Hepatocyte (in vitro differentiated cells): ENCODE measurements at regions not wholly inside any gene's neighbourhood (a gene's known extent, or its start where the extent isn't known, plus 50 kb on each side); places are given as distances from the start of the nearest gene placed in this dataset.

Experiments
- DNase-seq: peaks from one replicate; pipeline ENCODE4 v3.0.0-alpha.2; 2016; ENCODE audit warnings: low spot score
- H2AFZ ChIP-seq: fragments of 200-600 bp; sonication (generic); 2 replicates; pipeline ENCODE4 v1.6.0; 2016; ENCODE audit warnings: antibody characterized with exemption, mild to moderate bottlenecking
- H3K27ac ChIP-seq: fragments of 200-600 bp; sonication (generic); 2 replicates; pipeline ENCODE4 v1.5.1; 2016; ENCODE audit warnings: mild to moderate bottlenecking
- H3K27me3 ChIP-seq: fragments of 200-600 bp; sonication (generic); 2 replicates; pipeline ENCODE4 v1.6.1; 2016
- H3K36me3 ChIP-seq: fragments of 200-600 bp; sonication (generic); replicated peaks from 2 replicates; pipeline ENCODE4 v1.5.1; 2016; ENCODE audit warnings: low read depth; ENCODE audit not compliant: insufficient read depth
- H3K4me1 ChIP-seq: fragments of 200-600 bp; sonication (generic); 2 replicates; pipeline ENCODE4 v1.5.1; 2016; ENCODE audit warnings: mild to moderate bottlenecking, moderate library complexity; ENCODE audit not compliant: insufficient read depth
- H3K4me2 ChIP-seq: fragments of 200-600 bp; sonication (generic); 2 replicates; pipeline ENCODE4 v1.6.0; 2016
- H3K4me3 ChIP-seq: fragments of 200-600 bp; sonication (generic); 2 replicates; pipeline ENCODE4 v1.5.1; 2016; ENCODE audit warnings: mild to moderate bottlenecking
- H3K79me2 ChIP-seq: fragments of 200-600 bp; sonication (generic); 2 replicates; pipeline ENCODE4 v1.6.0; 2017; ENCODE audit warnings: mild to moderate bottlenecking
- H3K9me2 ChIP-seq: fragments of 200-600 bp; sonication (generic); replicated peaks from 2 replicates; pipeline ENCODE4 v1.6.0; 2017; ENCODE audit warnings: mild to moderate bottlenecking; ENCODE audit not compliant: insufficient read depth
- H3K9me3 ChIP-seq: fragments of 200-600 bp; sonication (generic); 2 replicates; pipeline ENCODE4 v1.5.1; 2016; ENCODE audit warnings: low read depth, mild to moderate bottlenecking
- H4K20me1 ChIP-seq: fragments of 200-600 bp; sonication (generic); 2 replicates; pipeline ENCODE4 v1.6.0; 2016; ENCODE audit warnings: mild to moderate bottlenecking; ENCODE audit not compliant: insufficient read depth, poor library complexity, severe bottlenecking
- EZH2 ChIP-seq: fragments of 200-600 bp; sonication (generic); IDR thresholded peaks from 2 replicates; pipeline ENCODE4 v1.6.1; 2016; ENCODE audit warnings: antibody characterized with exemption, mild to moderate bottlenecking, borderline replicate concordance
- EZH2phosphoT487 ChIP-seq: fragments of 200-600 bp; sonication (generic); IDR thresholded peaks from one replicate; pipeline ENCODE4 v1.6.1; 2018; ENCODE audit warnings: antibody characterized with exemption, mild to moderate bottlenecking, low read depth, moderate library complexity; ENCODE audit not compliant: unreplicated experiment, severe bottlenecking
- WGBS: methylation state at CpG from one replicate; pipeline ENCODE4 v1.1.6; 2016; ENCODE audit warnings: low lambda C conversion rate; ENCODE audit errors: missing lambda C conversion rate; 5-methylcytosine and 5-hydroxymethylcytosine counted together
- TF ChIP-seq, protein P1 (sequence below): fragments of 200-600 bp; sonication (generic); IDR thresholded peaks from 2 replicates; pipeline ENCODE4 v1.5.1; 2016; ENCODE audit warnings: antibody characterized with exemption, mild to moderate bottlenecking; ENCODE audit not compliant: poor library complexity

DNA sequence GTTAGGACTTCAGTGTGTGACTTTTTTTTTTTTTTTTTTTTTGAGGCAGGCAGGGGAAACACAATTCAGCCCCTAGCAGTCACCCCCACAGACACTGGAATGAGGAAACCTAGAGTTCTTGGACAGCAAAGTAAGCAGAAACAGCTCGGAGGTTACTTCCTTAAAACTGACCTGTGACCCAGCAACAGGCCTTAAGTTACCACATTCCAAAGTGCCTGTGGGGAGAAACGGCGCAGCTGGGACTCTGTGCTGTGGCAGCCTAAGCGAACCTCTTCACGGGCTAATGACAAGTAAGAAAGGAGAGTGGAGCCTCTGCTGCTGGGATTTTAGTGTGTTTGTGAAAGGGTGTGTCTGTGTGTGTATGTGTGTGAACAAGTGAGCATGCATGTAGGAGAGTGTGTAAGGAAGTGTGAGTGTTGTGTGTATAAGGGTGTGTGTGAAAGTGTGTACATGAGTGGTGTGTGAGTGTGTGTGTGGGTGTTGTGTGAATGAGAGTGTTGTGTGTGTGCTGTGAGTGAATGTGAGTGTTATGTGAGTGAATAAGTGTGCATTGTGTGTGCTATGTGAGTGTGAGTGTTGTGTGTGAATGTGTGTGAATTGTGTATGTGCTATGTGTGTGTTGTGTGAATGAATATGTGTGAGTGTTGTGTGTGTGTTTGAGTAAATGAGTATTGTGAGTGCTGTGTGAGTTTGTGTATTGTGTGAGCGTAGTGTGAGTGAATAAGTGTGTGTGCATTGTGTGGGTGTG, 180.8 kb downstream of the BRINP2 start:
- no peaks in the 10 kb centered on the region for H3K36me3 ChIP-seq
- no peaks in the 10 kb centered on the region for H3K9me3 ChIP-seq
- no peaks in the 10 kb centered on the region for H3K79me2 ChIP-seq
- no peaks in the 10 kb centered on the region for H4K20me1 ChIP-seq
- no peak overlapping the region for H2AFZ ChIP-seq
- no peak overlapping the region for H3K4me3 ChIP-seq
- peak overlapping the region; percentile 55 for H3K27ac ChIP-seq
- peak overlapping the region; percentile 5 for H3K4me2 ChIP-seq
- no peaks in the 10 kb centered on the region for H3K27me3 ChIP-seq
- no peaks in the 10 kb centered on the region for H3K9me2 ChIP-seq
- peak; percentile 24 for DNase-seq
- WGBS = 37% methylated on average over 6 of the region's 6 CpGs
- TF ChIP-seq EZH2phosphoT487 = no peak
- TF ChIP-seq, protein P1, sequence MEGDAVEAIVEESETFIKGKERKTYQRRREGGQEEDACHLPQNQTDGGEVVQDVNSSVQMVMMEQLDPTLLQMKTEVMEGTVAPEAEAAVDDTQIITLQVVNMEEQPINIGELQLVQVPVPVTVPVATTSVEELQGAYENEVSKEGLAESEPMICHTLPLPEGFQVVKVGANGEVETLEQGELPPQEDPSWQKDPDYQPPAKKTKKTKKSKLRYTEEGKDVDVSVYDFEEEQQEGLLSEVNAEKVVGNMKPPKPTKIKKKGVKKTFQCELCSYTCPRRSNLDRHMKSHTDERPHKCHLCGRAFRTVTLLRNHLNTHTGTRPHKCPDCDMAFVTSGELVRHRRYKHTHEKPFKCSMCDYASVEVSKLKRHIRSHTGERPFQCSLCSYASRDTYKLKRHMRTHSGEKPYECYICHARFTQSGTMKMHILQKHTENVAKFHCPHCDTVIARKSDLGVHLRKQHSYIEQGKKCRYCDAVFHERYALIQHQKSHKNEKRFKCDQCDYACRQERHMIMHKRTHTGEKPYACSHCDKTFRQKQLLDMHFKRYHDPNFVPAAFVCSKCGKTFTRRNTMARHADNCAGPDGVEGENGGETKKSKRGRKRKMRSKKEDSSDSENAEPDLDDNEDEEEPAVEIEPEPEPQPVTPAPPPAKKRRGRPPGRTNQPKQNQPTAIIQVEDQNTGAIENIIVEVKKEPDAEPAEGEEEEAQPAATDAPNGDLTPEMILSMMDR = no peak
- TF ChIP-seq EZH2 = no peak
- peaks cover 30% of the 10 kb centered on the region for H3K4me1 ChIP-seq

DNA sequence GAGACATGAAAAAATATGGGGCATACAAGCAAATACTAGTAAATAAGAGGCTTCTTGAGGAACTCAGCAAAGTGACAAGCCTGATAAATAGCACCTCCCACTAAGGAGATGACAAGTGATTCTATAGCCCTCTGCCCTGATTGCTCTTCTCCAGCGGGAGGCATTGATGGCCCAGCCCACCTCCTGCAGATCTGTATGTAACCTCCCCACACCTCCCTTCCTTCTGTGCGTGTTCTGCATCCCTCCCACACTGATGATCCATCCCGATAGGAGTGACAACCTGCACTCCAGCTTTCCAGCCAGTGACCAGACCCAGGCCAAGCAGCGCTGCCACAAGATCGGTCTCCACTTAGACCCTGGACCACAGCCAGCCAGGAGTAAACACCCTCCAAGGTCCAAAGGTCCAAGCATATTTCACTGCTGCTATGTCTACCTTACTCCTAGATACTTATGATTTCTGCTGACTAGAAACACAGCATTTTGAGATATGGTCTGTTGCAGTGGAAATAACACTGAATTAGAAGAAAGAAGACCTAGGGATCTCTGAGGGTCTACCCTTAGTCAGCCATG, 176.1 kb downstream of the BRINP2 start:
- 81% methylated on average over 5 of the region's 5 CpGs for WGBS
- Histone ChIP-seq H3K9me3 (no peaks in the 10 kb centered on the region), H3K4me2 (no peak overlapping the region), H3K4me3 (no peak overlapping the region), H3K27me3 (no peaks in the 10 kb centered on the region), H3K36me3 (no peaks in the 10 kb centered on the region), H3K79me2 (no peaks in the 10 kb centered on the region), H3K27ac (peak overlapping the region; percentile 39), H3K9me2 (no peaks in the 10 kb centered on the region), H2AFZ (no peak overlapping the region), H4K20me1 (no peaks in the 10 kb centered on the region), H3K4me1 (peaks cover 41% of the 10 kb centered on the region)
- peak; percentile 59 for DNase-seq
- TF ChIP-seq EZH2 (no peak), EZH2phosphoT487 (no peak)
- TF ChIP-seq, protein P1 = no peak

DNA sequence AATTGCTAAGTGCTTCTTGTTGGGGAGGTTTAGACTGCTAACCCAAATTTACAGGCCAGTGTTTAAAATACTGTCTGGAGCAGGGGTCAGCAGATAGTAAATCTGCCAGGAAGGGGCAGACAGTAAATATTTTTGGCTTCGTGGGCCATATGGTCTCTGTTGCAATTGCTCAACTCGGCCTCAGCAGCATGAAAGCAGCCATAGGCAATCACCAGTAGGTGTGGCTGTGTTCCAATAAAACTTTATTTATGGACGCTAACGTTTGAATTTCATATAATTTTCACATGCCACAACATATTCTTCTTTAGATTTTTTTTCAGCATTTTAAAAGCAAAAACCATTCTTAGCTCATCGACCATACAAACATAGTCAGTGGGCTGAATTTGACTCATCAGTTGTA, 172.7 kb downstream of the BRINP2 start:
- Histone ChIP-seq H3K4me1 (peaks cover 43% of the 10 kb centered on the region), H2AFZ (no peak overlapping the region), H3K4me2 (no peak overlapping the region), H3K36me3 (no peaks in the 10 kb centered on the region), H3K27ac (no peak overlapping the region), H4K20me1 (peaks cover 2% of the 10 kb centered on the region), H3K9me2 (no peaks in the 10 kb centered on the region), H3K4me3 (no peak overlapping the region), H3K9me3 (no peaks in the 10 kb centered on the region), H3K27me3 (no peaks in the 10 kb centered on the region), H3K79me2 (no peaks in the 10 kb centered on the region)
- TF ChIP-seq EZH2 (no peak), EZH2phosphoT487 (no peak)
- TF ChIP-seq, protein P1 = no peak
- no peak for DNase-seq
- 51% methylated on average over 5 of the region's 5 CpGs for WGBS
